ENCODE measurements at regions not wholly inside any gene's neighbourhood (a gene's known extent, or its start where the extent isn't known, plus 50 kb on each side); places are given as distances from the start of the nearest gene placed in this dataset.
"Not testable (repeated sequence)": the region's sequence is repeated elsewhere in the genome, so short reads cannot be mapped to it uniquely, and the experiment has no call there.

DNA sequence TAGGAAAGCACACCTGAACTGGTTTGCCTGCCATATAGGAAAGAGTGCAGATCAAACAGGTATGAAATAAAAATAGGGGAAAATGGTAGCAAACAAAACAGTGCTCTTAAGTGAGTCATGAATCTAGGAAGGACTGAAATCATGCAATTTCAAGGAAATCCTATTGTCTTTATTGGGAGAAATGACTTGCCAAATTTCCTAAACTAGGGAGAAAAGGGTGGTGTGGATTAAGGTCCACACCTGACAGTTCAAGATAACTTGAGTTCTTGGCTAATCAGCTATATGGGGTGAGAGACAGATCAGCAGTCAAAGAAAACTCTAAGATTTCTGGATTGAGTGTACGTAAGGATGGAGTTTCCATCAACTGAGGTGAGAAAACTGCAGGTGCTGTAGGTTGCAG lies 101.1 kb downstream of the PRKAB2 start:
- no peaks in the 10 kb centered on the region for H3K4me1 ChIP-seq (ENCODE audit: control insufficient read depth, insufficient read depth, low read length)
- H3K36me3 ChIP-seq (ENCODE audit: control insufficient read depth, insufficient read depth, low read length) = no peaks in the 10 kb centered on the region
- Mint-ChIP-seq H3K4me3 (no peak overlapping the region), H3K36me3 (ENCODE audit: low read depth) (no peaks in the 10 kb centered on the region), H3K4me1 (peaks cover 2% of the 10 kb centered on the region), H3K27ac (no peak overlapping the region), H3K27me3 (ENCODE audit: insufficient read depth) (peaks cover 72% of the 10 kb centered on the region), H3K9me3 (peaks cover 3% of the 10 kb centered on the region)
- TF ChIP-seq, protein P1, sequence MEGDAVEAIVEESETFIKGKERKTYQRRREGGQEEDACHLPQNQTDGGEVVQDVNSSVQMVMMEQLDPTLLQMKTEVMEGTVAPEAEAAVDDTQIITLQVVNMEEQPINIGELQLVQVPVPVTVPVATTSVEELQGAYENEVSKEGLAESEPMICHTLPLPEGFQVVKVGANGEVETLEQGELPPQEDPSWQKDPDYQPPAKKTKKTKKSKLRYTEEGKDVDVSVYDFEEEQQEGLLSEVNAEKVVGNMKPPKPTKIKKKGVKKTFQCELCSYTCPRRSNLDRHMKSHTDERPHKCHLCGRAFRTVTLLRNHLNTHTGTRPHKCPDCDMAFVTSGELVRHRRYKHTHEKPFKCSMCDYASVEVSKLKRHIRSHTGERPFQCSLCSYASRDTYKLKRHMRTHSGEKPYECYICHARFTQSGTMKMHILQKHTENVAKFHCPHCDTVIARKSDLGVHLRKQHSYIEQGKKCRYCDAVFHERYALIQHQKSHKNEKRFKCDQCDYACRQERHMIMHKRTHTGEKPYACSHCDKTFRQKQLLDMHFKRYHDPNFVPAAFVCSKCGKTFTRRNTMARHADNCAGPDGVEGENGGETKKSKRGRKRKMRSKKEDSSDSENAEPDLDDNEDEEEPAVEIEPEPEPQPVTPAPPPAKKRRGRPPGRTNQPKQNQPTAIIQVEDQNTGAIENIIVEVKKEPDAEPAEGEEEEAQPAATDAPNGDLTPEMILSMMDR (conservative IDR thresholded peaks at IDR 0.05) = no peak
- 98 to 100% methylated on average over 1 of the region's 1 CpG for WGBS, 2 experiments (ENCODE audit: insufficient coverage in 1 of 2, insufficient read length in 1 of 2)
- no peak overlapping the region for H3K9ac ChIP-seq (ENCODE audit: extremely low read depth, low read length, poor library complexity, severe bottlenecking)
- peaks cover 61% of the 10 kb centered on the region for H3K27me3 ChIP-seq (ENCODE audit: control insufficient read depth, insufficient read depth, low read length, poor library complexity, severe bottlenecking)
- peaks cover 4% of the 10 kb centered on the region for H3K9me3 ChIP-seq (ENCODE audit: control insufficient read depth, low read length)
- H3K27ac ChIP-seq (ENCODE audit: low read depth, low read length) = no peak overlapping the region
- DNase-seq = no peak
- H3K4me3 ChIP-seq (ENCODE audit: low read length) = no peak overlapping the region

DNA sequence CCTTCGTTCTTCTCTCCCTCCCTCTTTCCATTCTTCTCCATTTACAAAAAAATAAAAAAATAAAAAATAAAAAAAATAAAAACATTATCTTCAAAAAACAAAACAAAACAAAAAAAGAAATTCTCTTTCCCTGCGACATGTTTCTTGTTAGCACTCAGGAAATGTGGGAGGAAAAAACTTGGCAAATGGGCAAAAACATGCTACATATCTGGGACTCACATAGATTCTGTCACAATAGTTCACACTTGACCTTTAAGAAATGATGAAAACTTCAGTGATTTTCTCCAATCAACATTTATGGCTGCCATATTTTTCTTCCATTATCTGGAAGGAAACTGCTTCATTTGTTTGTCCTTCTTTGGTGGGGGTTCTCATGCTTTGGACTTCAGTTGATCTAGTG lies 109.3 kb downstream of the PRKAB2 start:
- TF ChIP-seq, protein P1 (conservative IDR thresholded peaks at IDR 0.05) = no peak
- Histone ChIP-seq H3K36me3 (ENCODE audit: control insufficient read depth, insufficient read depth, low read length) (no peaks in the 10 kb centered on the region), H3K4me1 (ENCODE audit: control insufficient read depth, insufficient read depth, low read length) (no peaks in the 10 kb centered on the region), H3K9ac (ENCODE audit: extremely low read depth, low read length, poor library complexity, severe bottlenecking) (no peak overlapping the region), H3K9me3 (ENCODE audit: control insufficient read depth, low read length) (peaks cover 14% of the 10 kb centered on the region), H3K4me3 (ENCODE audit: low read length) (no peak overlapping the region), H3K27me3 (ENCODE audit: control insufficient read depth, insufficient read depth, low read length, poor library complexity, severe bottlenecking) (no peaks in the 10 kb centered on the region), H3K27ac (ENCODE audit: low read depth, low read length) (no peak overlapping the region)
- H3K4me1 Mint-ChIP-seq = no peaks in the 10 kb centered on the region
- H3K27me3 Mint-ChIP-seq (ENCODE audit: insufficient read depth) = peaks cover 18% of the 10 kb centered on the region
- H3K36me3 Mint-ChIP-seq (ENCODE audit: low read depth) = peaks cover 3% of the 10 kb centered on the region
- WGBS, 2 experiments (ENCODE audit: insufficient coverage in 1 of 2, insufficient read length in 1 of 2) = 67% methylated on average over 2 of the region's 2 CpGs; no CpG with 5 or more reads in 1 of the 2 experiments
- no peak overlapping the region for H3K27ac Mint-ChIP-seq
- no peak for DNase-seq
- no peak overlapping the region for H3K4me3 Mint-ChIP-seq
- peaks cover 54% of the 10 kb centered on the region for H3K9me3 Mint-ChIP-seq

DNA sequence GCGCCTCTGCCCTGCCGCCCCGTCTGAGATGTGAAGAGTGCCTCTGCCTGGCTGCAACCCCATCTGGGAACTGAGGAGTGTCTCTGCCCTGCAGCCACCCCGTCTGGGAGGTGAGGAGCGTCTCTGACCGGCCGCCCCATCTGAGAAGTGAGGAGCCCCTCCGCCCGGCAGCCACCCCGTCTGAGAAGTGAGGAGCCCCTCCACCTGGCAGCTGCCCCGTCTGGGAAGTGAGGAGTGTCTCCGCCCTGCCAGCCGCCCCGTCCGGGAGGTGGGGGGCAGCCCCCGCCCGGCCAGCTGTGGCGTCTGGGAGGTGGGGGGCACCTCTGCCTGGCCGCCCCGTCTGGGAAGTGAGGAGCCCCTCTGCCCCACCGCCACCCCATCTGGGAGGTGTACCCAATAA lies 110.4 kb downstream of the PRKAB2 start:
- Mint-ChIP-seq H3K9me3 (peaks cover 57% of the 10 kb centered on the region), H3K27me3 (ENCODE audit: insufficient read depth) (peaks cover 18% of the 10 kb centered on the region)
- not testable (repeated sequence) for H3K36me3 ChIP-seq (ENCODE audit: control insufficient read depth, insufficient read depth, low read length); H3K27ac Mint-ChIP-seq; H3K4me3 ChIP-seq (ENCODE audit: low read length); H3K4me3 Mint-ChIP-seq; H3K27ac ChIP-seq (ENCODE audit: low read depth, low read length); H3K36me3 Mint-ChIP-seq (ENCODE audit: low read depth); H3K9ac ChIP-seq (ENCODE audit: extremely low read depth, low read length, poor library complexity, severe bottlenecking); H3K27me3 ChIP-seq (ENCODE audit: control insufficient read depth, insufficient read depth, low read length, poor library complexity, severe bottlenecking); H3K4me1 Mint-ChIP-seq; H3K4me1 ChIP-seq (ENCODE audit: control insufficient read depth, insufficient read depth, low read length); DNase-seq
- peaks cover 14% of the 10 kb centered on the region for H3K9me3 ChIP-seq (ENCODE audit: control insufficient read depth, low read length)
- 90 to 93% methylated on average over 4 to 21 of the region's 21 CpGs for WGBS, 2 experiments (ENCODE audit: insufficient coverage in 1 of 2, insufficient read length in 1 of 2)

DNA sequence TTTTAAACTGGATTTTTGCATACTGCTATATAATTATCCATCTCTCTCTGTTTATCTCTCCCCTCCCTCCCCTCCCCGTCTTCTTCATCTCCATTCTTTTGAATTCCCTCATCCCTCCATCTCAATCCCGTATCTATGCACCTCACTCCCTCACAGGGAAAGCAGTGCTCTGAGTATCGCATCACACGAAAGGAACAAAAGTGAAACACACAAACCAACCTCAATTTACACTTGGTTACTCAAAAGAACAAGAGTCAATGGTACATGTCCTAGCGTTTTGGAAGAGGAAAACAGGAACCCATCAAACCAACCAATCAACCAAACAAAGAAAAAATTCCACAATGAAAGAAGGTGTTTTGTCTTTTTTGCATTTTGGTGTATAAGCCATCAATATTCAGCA lies 115.1 kb downstream of the NBPF12 start:
- 89% methylated on average over 5 of the region's 5 CpGs; no CpG with 5 or more reads in 1 of the 2 experiments for WGBS, 2 experiments (ENCODE audit: insufficient coverage in 1 of 2, insufficient read length in 1 of 2)
- H3K27me3 Mint-ChIP-seq (ENCODE audit: insufficient read depth) = peaks cover 12% of the 10 kb centered on the region
- H3K9ac ChIP-seq (ENCODE audit: extremely low read depth, low read length, poor library complexity, severe bottlenecking) = no peak overlapping the region

More for the DNA sequence above, 115.1 kb downstream of the NBPF12 start:
- TF ChIP-seq, protein P1 (conservative IDR thresholded peaks at IDR 0.05) = no peak
- H3K9me3 Mint-ChIP-seq = peaks cover 3% of the 10 kb centered on the region
- no peak overlapping the region for H3K4me3 Mint-ChIP-seq
- DNase-seq = no peak
- Histone ChIP-seq H3K27ac (ENCODE audit: low read depth, low read length) (no peak overlapping the region), H3K9me3 (ENCODE audit: control insufficient read depth, low read length) (no peaks in the 10 kb centered on the region), H3K36me3 (ENCODE audit: control insufficient read depth, insufficient read depth, low read length) (no peaks in the 10 kb centered on the region), H3K4me3 (ENCODE audit: low read length) (no peak overlapping the region), H3K27me3 (ENCODE audit: control insufficient read depth, insufficient read depth, low read length, poor library complexity, severe bottlenecking) (no peaks in the 10 kb centered on the region), H3K4me1 (ENCODE audit: control insufficient read depth, insufficient read depth, low read length) (no peaks in the 10 kb centered on the region)
- no peaks in the 10 kb centered on the region for H3K4me1 Mint-ChIP-seq
- H3K27ac Mint-ChIP-seq = no peak overlapping the region
- H3K36me3 Mint-ChIP-seq (ENCODE audit: low read depth) = no peaks in the 10 kb centered on the region

Measured in endodermal cell (in vitro differentiated cells).